C1 segment of cervical spinal cord (tissue), 14 donors: ENCODE measurements at regions not wholly inside any gene's neighbourhood (a gene's known extent, or its start where the extent isn't known, plus 50 kb on each side); places are given as distances from the start of the nearest gene placed in this dataset.
"Not testable (repeated sequence)": the region's sequence is repeated elsewhere in the genome, so short reads cannot be mapped to it uniquely, and the experiment has no call there.

Experiments used
- DNase-seq, 14 donors: peaks; one replicate each; lab custom pipeline; 2025; lab: John Stamatoyannopoulos, UW

DNA sequence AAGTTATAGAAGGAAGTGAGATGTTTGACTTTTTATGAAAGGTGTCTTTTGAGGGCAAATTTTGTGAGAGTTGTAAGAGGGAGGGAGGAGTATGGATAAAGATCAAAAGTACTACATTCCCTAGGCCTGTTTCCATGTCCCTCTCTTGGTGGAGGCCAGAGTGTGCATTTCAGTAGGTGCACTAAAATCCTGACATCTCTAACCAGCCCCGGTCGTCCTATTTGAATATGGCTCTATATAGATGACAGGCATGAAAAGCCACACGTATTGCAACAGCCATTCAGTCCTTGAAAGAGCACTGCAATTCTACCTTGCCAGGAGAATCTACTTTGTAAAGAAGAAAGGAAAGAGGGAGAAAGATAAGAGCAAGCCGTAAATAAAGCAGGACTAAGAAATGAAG lies 510.1 kb downstream of the IRS2 start:
- DNase-seq: no peak

DNA sequence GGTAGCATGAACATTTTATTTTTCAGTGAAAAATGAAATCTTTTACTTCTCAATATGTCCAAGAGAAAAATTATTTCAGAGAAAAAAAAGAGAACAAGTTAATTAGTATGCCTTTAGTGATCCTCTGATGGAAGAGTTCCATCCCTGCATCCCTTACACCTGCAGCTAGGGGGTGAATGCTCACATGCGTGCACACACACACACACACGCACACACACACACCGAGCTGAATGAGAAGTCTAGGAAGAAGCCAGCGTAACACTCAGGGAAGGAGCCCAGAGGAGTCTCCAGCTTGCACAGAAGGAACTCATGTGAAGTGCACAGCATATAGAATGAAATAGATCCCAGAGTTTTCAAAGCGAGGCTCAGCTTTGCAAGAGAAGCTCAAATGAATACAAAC lies 510.5 kb downstream of the IRS2 start:
- no peak for DNase-seq

DNA sequence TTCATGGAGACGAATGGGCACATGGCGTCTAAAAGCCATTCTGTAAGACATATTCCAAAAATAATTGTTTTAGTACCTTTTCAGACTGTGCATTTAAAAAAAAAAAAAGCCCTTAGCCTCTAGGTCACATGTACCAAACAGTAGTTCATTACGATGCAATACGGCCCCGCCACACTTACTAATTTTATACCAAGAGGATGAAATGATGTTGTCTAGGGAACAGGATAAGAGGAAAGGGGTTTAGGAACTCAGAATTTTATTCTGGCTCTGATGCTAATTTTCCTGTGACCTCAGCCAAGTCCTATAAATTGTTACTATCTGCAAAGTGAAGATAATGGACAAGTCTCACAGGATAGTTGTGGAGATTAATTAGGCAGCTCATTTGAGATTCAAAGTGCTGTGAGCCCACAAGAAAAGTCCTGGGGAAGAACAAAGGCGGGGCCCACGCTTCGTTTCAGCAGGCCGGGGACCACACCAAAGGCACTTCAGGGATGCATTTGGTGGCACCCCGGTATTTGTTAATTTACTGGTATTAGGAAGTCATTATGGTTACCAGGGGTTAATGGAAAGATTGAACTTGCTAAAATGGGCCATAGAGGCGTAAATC lies 511.1 kb downstream of the IRS2 start:
- no peak for DNase-seq

DNA sequence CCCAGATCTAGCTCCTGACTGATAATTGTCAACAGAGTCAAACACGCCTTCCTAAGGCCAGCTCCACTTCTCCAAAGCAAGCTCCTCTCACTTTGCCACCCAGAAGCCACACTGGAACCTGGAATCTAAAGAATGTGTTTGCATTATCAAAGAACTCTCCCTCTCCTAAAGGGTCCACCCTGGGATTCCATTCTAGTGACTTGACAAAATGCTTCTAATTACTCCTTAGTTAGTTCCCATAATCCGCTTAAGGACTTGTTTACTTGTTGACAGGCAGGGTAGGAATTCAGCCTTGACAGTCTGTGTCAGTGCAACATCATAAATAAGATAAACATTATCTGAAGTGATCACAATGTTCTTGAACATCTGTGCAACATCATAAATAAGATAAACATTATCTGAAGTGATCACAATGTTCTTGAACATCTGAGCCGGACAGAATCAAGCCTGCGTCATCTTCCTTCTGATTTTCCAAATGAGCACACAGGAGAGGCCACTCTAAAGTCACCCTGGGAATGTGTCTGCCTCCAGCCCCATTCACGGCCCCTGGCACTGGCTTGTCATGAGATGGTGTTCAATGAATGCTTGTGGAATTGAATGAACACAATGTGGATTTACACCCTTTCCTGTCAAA lies 512.1 kb downstream of the IRS2 start:
- DNase-seq: no peak

DNA sequence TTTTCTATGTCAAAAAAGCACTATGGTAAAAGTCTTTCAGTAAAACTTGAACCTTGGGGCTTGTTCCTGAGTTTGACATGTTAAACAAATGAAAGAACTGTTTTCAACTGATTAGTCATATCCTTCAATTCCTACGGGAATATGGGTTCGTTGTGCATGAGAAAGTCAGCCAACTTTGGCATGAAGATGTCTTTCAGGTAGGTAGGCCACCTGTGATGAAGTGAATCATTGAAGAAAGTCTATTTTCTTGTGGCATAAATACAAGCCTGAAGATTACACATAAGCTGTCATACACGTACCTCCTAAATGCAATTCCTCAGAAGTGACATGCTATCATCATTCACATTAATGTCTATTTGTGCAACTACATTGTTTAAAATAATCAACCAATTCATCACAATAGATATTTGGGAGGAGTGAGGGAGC lies 513.0 kb downstream of the IRS2 start:
- DNase-seq: no peak

DNA sequence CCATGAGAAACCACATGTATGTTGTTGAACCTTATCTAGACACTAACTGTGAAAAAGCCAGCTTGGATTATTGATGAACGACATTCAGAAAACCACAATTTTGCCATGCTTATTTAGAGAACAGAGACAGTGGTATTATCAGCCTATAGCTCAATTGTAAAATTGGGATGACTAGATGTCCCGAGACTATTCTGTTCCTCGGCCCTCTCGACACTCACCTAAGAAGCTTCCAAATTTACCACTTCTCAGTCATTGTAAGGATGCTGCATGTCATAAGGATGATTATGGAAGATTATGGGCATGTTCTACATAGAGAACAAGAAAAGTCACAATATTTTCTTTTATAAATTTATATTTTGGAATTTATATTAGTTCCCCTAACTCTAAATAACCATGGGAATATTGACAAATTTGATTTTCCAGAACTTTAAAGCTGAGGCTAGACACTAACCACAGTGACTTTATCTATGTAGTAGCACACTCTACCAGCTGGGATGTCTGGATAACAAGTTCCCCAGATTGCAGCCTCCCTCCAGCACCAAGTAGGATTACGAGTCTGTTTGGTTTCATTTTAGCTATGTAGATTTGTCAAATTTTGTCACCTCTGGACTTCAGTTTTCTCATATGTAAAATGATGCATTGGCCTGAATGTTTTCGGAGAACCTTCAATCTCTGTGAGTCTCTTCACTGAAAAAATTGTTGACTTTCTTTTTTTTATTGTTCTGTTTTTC lies 513.6 kb downstream of the IRS2 start:
- DNase-seq: no peak

DNA sequence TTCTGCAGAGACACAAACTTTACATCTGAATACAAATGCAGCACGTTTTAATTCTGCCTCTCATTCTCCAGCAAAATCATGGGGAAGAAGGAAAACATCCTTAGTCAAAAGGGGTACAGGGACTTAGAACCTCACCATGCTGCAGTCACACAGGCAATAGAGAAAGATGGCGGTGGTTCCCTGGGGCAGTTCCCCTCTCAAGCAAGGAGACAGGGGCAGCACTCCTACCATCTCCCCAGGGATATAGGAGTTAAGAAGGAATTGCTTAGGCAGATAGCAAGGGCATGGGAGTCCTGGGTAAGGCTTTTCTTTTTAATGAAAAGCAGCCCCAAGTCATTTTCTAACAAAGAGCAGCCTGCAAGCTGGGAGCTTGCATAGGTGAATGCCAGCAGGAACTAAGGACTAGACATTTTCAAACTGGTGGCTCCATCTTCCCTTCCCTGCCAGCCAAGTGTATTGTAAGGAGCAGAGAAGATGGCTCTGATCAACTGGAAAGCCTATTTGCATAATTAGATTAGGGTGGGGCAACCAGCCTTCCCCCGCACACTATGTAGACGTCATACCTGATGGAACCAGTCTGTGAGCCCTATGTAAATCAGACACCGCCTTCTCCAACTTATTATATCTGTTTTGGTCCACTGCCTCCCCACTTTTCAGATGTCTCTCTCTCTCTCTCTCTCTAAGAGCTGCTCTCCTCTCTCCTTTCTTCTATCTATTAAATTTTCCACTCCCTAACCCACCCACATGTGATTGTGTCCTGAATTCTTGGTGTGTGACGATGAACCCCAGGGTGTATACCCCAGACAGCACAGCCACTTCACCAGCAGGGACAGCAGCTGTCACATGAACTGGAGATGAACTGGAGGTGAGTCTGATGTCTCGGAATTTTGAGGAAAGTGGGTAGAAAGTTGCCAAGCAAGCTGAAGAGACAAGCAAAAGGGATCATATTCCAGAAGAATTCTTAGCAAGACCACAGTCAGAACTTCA lies 514.5 kb downstream of the IRS2 start:
- DNase-seq: no peak

DNA sequence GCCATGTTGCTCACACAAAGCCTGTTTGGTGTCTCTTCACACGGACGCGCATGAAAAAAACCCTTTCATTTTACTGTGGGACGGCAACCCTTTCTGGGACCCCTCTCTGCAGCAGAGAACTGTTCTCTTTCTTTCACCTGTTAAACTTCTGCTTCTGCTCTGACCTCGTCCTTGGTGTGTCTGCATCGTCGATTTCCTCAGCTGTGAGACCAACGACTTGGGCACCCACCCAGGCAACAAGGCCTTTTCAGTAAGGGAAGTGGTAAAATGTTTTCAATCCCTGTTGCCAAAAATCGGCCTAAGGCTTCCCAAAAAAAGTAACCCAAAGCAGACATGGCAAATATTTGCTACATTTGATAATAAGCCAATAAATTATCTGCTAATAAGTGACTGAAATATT lies 515.3 kb downstream of the IRS2 start:
- DNase-seq: no peak

DNA sequence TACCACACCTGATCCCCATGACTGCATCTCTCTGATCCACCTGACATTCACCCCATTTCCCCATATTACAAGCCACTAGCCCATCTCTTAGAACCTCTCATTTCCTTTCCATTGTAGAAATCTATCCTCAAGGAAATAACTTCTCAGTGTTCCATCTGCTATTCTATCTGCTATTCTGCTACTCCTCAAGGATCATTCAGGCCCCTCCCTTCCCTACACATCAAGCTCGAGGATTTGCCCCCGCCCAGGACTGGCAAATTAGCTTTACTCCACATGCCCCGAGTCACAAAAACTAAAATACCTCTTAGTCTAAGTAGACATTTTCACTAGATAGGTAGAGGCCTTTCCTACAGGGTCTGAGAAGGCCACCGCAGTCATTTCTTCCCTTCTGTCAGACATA lies 517.0 kb downstream of the IRS2 start:
- DNase-seq: not testable (repeated sequence)

DNA sequence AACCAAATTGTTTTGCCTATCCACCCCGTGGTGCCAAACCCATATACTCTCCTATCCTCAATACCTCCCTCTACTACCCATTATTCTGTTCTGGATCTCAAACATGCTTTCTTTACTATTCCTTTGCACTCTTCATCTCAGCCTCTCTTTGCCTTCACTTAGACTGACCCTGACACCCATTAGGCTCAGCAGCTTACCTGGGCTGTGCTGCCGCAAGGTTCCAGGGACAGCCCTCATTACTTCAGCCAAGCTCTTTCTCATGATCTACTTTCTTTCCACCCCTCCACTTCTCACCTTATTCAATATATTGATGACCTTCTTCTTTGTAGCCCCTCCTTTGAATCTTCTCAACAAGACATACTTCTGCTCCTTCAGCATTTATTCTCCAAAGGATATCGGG lies 517.9 kb downstream of the IRS2 start:
- DNase-seq: not testable (repeated sequence)

DNA sequence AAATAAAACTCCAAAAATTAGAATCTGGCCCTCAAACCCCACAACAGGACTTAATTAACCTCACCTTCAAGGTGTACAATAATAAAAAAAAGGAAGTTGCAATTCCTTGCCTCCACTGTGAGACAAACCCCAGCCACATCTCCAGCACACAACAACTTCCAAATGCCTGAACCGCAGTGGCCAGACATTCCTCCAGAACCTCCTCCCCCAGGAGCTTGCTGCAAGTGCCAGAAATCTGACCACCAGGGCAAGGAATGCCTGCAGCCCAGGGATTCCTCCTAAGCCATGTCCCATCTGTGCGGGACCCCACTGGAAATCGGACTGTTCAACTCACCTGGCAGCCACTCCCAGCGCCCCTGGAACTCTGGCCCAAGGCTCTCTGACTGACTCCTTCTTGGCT lies 519.0 kb downstream of the IRS2 start:
- DNase-seq: not testable (repeated sequence)

DNA sequence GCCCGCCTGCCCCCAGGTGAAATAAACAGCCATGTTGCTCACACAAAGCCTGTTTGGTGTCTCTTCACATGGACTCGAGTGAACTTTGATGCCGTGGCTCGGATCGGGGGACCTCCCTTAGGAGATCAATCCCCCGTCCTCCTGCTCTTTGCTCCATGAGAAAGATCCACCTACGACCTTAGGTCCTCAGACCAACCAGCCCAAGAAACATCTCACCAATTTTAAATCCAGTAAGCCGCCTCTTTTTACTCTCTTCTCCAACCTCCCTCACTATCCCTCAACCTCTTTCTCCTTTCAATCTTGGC lies 521.0 kb downstream of the IRS2 start:
- not testable (repeated sequence) for DNase-seq

DNA sequence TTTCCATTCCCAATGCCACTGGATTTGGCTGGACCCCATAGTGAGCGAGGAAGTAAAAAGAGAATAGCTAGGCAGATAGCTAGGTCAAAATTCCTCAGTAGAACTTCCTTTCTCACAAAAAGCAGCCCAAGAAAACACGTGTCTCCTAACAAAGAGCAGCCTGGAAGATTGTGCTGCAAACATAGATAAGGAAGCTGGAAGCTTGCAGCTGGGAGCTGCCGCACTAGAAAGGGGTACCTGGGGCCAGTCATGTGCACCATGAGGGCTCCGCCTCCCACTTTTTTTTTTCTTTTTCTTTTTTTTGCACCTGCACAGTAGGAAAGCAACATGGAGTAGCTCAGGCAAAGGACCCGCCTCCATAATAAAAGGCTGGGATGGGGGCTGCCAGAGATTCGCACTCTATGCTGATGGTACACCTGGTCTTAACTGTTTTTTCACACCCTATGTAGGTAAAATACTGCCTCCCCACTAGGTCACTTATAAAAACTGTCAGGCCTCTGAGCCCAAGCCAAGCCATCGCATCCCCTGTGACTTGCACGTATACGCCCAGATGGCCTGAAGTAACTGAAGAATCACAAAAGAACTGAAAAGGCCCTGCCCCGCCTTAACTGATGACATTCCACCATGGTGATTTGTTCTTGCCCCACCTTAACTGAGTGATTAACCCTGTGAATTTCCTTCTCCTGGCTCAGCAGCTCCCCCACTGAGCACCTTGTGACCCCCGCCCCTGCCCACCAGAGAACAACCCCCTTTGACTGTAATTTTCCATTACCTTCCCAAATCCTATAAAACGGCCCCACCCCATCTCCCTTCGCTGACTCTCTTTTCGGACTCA lies 521.6 kb downstream of the IRS2 start:
- not testable (repeated sequence) for DNase-seq

DNA sequence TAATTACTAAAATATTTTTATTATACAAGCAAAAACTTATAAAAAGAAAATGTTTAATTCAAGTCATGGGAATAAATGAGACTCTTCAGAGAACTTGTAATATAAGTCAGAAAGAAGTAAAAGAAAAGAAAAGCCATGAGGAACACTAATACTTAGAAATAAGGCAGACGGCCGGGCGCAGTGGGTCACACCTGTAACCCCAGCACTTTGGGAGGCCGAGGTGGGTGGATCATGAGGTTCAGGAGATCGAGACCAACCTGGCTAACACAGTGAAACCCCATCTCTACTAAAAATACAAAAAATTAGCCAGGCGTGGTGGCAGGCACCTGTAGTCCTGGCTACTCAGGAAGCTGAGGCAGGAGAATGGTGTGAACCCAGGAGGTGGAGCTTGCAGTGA lies 528.6 kb downstream of the IRS2 start:
- DNase-seq: not testable (repeated sequence)
